ENCODE measurements at regions not wholly inside any gene's neighbourhood (a gene's known extent, or its start where the extent isn't known, plus 50 kb on each side); places are given as distances from the start of the nearest gene placed in this dataset.
A peak's percentile ranks its signal among the peaks of the same experiment; 100 is the strongest.

DNA sequence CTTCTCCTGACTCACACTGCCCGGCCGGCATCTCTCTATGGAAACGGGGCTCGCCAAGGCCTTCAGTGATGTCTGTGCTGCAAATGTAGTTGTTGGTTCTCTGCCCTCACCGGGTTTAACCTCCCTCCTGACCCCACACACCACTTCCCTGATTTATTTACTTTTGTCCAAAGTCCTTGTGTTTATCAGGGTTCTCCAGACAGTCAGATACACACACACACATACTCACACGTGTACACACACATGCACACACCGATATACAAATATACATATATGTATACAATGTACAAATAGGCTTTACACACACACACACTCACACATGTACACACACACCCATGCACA lies 647.0 kb downstream of the BRD1 start:
- no peak for DNase-seq (ENCODE audit: low read depth)

GRCh38 chr22:49179886-49180682 lies 647.6 kb downstream of the BRD1 start:
- DNase-seq (ENCODE audit: low read depth): no peak

GRCh38 chr22:49179175-49179574 lies 648.5 kb downstream of the BRD1 start:
- DNase-seq (ENCODE audit: low read depth): no peak

DNA sequence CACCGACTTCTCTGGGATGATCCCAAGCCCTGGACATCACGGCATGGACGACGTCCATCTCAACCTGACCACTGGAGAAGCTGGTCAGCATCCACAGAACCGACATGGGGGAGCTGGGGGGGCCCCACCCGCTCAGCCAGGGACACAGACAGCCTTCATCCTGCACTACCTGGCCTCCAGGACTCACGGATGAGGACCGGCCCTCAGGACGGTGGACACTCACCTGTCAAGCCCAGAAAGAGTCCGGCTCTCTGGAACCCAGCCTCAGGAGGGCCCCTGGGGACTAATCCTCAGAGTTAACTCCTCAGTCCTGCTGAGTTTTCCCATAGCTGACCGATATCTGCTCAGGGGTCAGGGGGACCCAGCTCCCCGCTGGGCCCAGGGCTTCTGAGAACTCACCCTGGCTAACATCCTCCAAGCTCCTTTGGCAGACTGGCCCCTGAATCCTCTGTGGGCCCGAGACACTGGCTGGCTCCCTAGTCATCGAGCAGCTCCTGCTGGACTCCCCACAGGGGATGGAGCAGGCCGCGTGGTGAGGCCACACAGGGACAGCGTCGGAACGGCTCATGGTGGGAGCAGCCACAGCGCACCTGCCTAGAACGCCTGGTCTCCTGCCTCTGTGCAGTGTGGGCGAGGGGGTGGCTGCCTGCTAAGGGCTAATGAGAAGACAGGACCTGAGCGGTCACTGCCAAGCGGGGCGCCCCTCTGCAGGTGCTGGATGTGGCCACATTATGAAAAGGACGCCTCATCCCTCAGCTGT lies 649.2 kb downstream of the BRD1 start:
- DNase-seq (ENCODE audit: low read depth): no peak

DNA sequence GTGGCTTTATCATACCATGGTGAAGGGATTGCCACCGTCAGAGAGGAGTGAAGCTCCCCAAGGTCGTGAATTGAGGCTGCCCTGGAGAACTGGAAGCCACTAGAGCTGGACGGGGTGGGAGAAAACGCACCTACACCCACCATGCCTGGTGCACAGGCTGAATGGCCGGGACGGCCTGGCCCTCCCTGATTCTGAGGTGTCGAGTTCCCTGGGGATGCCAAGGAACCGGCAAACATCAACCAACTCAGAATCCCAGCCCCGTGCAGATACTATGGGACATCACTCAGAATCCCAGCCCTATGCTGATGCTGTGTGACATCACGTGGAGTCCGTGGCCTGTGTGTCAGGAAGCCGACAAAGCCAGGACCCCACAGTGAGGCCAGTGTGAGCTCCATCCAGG lies 650.0 kb downstream of the BRD1 start:
- DNase-seq (ENCODE audit: low read depth): no peak

DNA sequence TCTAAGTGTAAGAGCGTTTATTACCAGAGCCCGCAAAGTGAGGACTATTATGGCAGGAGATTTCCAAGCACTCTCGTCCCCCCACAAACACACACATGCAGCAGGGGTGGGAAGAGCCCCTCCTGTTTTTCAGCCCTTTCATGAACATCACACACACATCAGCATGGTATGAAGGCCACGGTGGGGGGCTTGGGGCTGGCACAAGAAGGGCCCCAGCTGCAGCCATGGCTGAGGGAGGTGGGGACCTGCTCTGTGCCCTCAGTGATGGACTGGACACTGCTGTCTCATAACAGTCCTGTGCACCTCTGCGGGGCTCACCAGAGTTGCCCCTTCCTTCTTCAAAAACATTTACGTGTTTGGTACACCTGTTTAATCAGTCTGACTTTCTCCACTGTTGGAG lies 650.7 kb downstream of the BRD1 start:
- no peak for DNase-seq (ENCODE audit: low read depth)

GRCh38 chr22:49170053-49170452 lies 657.6 kb downstream of the BRD1 start:
- no peak for DNase-seq (ENCODE audit: low read depth)

GRCh38 chr22:49169074-49169744 lies 658.5 kb downstream of the BRD1 start:
- DNase-seq (ENCODE audit: low read depth): no peak

GRCh38 chr22:49168219-49168813 lies 659.4 kb downstream of the BRD1 start:
- no peak for DNase-seq (ENCODE audit: low read depth)

GRCh38 chr22:49166746-49167145 lies 660.9 kb downstream of the BRD1 start:
- DNase-seq (ENCODE audit: low read depth): no peak

DNA sequence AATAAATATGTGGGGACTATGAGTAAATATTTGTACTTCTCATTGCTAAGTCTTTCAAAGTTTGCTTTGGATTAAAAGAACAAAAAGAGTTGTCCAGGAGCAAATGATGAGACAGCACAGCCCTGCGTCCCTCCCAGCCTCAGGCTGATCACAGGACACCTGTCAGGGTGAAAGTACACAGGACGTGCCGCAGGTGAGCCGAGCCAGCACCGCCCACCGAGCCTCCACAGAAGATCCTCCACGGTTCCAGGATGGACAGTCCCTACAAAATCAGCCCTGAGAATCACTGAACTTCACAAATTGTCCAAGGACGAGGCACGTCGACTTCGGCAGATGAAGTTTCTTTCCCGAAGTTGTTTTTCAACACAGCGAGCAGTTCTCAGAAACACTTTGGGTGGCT lies 661.5 kb downstream of the BRD1 start:
- DNase-seq (ENCODE audit: low read depth): no peak

GRCh38 chr22:49164773-49165320 lies 662.8 kb downstream of the BRD1 start:
- no peak for DNase-seq (ENCODE audit: low read depth)

GRCh38 chr22:49163960-49164690 lies 663.5 kb downstream of the BRD1 start:
- DNase-seq (ENCODE audit: low read depth): no peak

DNA sequence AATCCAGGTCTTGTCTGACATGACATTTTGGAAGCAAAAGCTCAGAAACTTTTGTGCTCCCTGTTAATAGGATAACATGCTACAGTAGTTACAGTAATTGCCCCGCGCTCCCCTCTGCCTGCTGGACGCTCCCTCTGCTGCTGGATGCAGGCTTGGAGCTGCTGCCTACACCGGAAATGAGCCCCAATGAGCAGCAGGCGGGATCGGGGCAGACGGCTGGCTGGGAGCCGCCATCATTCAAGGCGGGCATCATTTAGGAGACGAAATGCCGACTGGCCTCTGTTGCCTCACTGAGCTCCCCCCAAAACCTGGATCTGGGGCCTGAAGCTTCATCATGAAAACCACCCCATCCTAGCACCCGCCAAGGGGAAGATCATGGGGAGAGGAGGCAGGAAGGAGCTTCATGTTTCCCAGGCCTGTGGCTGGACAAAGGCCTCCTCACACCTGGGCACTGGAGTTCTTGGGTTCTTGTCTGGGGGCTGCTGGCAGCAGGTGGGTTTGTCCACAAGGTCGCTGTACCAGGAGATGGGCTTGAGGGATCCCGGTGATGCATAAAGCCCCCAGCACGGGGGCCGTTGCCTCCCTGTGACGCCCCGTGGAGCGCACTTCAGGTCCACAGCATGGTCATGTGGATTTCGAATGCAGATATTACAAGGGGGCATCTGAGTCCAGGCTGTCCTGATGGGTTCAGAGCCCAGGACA lies 664.3 kb downstream of the BRD1 start:
- DNase-seq (ENCODE audit: low read depth): peak; percentile 32

DNA sequence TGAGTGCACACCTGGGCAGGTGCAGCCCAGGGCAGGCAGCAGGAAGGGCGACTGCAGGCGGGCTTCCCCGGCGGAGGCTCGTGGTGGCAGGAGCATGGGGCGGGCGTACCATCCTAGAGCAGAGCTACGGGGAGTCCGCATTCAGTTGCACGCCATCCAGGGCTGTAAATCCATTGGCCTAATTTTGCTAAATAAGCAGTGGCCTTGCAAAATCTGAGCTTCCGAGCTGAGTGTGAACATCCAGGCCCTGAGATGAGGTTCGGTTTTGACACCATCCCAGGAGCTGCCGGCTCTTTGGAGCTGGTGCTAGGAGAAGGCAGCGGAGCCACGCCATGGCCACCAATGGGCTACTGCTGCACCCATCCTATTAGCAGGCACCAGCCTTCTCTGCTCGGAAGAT lies 664.8 kb downstream of the BRD1 start:
- no peak for DNase-seq (ENCODE audit: low read depth)

DNA sequence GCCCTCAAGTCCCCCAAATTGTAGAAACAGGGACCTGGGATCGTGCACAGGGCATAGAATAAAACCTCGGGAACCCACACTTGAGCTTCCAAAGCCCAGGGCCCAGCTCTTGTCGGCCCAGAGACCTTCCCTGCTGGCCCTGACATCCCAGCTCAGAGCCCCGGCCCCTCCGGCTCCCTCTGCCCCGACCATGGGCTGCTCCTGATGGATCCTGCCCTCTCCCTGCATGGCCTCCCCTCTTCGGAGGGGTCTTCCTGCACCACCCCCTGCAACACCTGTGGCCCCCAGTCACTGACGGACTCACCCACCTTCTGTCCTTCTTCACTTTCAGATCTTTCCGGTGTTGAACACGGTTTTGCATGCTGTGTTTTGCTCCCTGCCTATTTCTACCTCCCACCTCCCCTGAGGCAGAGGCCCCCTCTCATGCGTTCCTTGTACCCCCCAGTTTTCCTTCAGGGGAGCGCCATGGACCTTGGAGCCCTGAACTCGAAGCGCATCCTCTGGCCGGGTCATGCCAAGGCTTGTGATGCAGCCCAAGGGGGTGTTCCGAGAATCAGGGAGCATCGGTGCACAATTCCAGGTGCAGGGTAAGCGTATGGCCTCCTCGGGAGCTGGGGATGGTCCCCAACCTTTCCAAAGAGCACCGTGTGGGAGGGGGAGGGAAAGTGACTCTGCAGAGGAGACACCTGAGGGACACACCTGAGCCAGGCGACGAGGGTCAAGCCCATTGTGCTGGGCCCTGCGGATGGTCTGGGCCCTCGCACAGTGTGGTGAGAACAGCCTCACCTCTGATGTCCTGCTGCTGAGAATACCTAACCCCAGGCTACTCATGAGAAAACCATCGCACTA lies 666.4 kb downstream of the BRD1 start:
- DNase-seq (ENCODE audit: low read depth): no peak

GRCh38 chr22:49160261-49161001 lies 667.2 kb downstream of the BRD1 start:
- no peak for DNase-seq (ENCODE audit: low read depth)

DNA sequence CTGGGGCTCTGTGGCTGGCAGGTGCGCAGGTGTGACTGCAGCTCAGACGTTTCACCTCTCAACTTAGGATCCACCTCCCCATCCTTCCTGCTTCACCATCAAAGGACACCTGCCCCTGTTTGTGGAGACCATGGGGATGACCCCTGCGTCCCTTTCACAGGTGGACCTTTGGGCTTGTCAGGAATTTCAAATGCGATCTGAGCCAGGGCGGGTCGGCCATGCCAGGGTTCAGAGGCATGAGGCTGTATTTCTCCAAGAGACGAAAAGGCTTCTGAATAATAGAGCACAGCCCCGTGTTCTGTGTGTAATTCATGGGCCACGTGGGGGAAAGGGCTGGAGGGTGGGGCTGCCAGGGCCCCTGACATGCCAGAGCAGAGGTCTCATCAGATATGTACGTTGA lies 668.0 kb downstream of the BRD1 start:
- no peak for DNase-seq (ENCODE audit: low read depth)
